Cerebellar cortex (tissue), 1 donor: ENCODE measurements at regions not wholly inside any gene's neighbourhood (a gene's known extent, or its start where the extent isn't known, plus 50 kb on each side); places are given as distances from the start of the nearest gene placed in this dataset.
A peak's percentile ranks its signal among the peaks of the same experiment; 100 is the strongest.
"Not testable (repeated sequence)": the region's sequence is repeated elsewhere in the genome, so short reads cannot be mapped to it uniquely, and the experiment has no call there.

Source experiments
- DNase-seq: peaks from one replicate; pipeline ENCODE4 v3.0.0-alpha.2; 2015; ENCODE audit warnings: low spot score

DNA sequence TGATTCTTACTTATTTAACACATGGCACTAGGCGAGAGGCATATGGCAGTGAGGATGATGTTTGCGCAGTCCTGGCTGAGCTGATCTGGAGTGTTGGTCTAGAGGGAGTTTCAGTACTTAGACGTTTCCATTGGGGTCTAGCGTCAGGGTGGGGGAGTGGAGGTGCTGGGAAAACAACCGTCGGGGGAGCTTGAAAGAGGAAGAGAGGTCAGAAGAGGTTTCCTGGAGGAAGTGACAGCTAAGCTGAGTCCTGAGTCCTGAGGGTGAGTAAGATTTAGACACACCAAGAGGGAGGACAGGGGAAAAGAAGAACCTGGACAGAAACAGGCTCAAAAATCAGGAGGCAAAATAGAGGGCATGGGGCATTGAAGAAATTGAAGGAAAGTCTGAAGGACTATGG is 81.4 kb downstream of the ALOX5AP start:
- no peak for DNase-seq

DNA sequence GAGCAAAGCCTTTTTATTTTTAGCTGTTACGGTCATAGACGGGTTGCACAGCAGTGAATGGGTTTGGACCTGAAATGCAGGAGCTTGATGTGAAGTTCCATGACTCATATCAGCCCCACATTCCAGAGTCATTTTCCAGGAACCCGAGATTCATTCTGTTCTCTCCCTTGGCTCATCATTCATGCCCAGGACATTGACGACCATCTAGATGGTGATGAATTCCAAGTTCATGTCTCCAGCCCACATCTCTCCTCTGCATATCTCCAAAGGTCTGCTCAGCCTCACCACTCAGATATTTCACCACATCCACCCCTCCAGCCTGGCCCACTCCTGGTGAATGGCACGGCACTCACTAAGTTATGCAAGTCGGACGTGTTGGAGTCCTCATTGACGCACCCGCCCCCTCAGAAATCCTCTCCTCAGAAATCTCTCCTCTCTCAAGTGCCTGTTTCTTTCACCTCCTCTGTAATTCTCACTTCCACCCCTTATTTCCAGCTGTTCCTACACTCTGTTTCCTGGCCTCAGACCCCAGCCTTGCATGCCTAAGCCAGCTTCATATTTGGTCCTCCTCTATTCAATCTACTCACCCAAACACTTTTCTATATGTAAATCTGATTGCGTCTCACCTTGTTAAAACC is 83.1 kb downstream of the ALOX5AP start:
- DNase-seq = no peak

DNA sequence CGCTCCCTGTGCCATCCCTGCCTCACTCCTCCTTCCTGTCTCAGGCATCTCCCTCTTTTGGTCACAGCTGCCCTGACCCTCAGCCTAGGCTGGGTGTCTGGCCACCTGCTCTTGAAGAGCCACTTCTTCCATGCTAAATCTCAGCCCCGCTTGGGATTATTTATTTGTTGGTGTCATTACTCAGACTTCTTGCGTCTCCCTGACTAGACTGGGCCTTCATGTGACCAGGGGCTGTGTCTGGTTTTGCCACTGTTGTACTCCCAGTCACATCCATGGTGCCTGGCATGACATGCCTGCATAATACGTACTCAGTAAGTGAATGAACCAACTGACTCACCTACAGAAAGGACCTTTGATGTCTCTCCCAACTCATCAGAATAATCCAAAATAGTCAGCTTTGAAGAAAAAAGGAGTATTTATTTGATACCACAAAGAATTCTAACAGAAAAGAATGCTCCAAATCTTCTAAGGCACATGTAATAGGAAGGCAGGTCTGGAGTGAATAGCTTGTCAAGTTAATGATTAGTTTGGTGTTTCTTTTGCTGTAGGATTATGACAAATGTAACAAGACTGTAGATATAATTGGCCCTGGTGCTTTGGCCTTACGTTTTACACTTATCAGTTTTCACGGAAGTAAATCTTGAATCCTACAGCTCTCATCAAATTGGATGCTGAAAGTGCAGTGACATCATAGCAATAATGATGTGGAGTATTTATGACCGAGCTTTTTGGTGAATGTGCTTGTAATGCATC is 84.0 kb downstream of the ALOX5AP start:
- DNase-seq = no peak

DNA sequence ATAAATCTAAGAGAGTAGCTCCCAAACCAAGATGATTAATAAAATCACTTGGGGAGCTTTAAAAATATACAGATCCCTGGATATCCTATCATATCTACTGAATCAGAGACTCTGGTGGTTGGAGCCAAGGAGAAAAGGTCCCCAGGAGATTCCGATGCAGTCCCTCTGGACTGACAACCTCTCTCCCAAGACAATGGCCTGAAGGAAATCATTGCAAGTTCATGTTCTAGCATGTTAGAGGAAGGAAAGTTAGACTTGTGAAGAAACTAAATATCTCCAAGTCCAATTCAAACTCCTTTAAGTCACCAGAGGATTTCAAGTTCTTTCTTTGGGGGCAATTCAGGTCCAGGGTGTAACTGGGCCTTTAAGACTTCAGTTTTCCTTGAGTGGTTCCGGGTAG is 84.7 kb upstream of the MEDAG start:
- no peak for DNase-seq

DNA sequence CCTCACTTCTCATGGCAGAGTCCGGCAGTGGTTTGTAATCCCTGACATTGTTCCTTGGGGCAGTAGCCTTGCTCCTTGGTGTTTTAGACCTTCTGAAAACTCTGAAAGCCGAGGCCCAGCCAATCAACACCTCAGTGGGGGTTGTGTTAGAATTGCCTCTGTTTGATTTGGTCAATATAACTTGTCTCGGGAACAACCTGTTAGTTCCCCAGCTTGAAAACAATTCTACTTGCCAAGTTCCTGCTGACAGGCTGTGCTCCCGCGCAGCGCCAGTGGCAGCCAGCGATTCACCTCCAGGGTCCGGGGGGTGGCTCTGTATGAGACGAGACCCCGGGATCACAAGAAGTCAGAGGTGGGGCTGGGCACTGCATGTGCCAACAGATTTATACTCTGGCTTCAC is 81.4 kb upstream of the MEDAG start:
- no peak for DNase-seq

DNA sequence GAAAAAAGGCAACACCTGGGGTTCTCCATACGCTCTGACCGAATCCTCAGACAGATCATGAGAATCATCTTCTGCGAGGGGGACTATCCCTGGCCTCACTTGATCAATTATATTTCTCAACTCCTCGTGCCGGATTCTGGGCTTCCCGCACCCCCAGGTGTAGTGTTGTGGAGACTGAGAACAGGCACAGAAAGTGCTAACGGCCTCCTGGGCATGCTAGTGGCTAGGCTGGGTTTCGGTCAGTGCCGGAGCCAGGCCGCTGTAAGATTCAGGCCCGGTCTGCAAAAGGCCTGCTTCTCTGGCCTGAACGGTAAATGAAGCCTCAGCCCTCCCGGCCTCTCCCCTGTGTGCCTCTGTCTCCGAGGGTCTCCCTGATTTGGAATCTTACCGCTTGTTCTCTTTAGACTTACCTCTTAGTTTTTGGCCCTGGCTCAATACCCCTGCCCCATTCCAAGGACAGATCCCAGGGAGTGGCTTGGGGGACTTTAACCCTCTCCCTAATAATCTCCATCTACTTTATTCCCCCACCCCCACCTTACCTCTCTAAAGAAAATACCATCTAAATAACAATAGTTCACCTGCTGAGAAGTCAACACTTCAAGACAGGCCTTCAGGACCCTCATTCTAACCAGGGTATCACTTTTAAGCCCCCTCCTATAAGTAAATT is 79.0 kb upstream of the MEDAG start:
- DNase-seq = no peak

DNA sequence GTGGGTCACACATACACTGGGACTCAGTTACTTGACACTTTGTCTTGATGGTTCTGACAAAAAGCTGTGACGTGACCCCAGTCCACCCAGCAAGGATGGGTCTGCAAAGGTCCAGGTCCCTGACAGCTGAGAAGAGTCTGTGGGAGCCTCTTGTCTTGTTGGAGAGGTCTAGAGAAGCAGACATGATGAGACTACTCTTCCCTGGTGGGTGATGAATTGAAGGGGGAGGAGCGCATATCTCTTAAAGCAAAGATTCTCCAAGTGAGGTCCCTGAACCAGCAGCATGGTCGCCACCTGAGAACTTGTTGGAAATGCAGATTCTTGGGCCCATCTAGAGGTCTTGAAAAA is 78.5 kb upstream of the MEDAG start:
- DNase-seq = no peak

DNA sequence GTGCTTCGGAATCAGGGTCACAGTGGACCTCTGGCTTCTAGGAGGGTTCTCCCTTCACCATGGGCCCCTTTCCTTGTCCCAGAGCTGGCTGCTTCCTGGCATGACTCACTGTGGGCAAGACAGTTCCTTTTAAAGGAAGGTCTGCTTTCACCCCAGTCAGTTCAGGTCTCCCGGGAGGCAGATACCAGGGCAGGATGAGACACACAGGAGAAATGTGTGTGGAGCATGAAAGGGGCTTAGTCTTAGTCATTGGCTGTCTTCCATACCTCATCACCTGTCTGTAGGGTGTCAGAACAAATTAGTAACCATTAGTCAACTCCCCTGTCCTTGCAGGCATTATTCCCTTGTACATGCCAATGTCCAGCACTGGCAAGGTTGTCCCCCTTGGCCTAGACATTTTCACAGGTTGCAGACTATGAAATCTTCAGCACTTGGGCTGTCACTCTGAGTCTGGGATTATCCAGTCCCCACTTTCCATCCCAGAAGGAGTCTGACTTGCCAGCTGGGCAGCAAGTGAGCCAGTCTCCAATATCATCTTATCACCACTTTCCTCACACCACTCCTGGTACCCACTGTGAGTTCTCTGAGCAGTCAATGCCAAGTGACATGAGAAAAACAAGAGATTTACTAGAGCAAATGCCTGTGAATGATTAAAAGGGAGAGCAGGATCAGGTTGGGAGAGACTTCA is 76.8 kb upstream of the MEDAG start:
- DNase-seq = no peak

DNA sequence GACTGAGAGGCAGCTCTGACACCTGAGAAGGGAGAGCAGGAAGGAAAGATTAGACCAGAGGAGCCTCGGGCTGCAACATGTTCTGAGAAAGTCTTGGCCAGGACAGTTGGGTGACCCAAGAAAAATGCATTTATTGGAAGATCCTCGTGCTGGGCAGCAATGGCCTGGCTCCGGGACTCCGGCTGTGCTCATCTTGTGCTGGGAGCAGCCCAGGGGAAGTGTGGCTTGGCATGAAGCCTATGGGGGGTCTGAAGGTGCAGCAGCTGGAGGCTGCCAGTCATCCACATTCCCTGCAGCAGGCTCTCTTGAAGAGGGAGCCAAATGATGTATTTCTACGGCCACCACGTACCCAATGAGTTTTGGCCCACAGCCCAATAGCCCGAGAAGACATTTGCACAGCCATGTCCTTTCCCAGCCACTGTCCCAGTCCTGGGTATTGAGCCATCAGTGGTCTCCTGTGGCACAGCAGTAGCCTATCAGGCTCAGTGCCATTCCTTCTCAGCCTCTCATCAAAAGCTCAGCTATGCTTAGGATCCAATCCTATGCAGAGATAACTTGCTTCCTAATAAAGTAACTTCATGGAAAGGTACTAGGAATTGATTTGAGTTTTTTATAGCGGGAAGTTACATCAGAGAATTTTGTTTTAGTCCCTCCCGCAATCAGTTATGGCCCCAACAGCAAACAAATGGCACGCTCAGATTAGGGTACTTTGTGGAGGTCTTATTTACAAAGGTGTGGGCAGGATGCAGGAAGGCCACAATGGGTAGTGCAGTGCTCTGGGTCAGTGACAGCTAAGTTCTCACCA is 76.0 kb upstream of the MEDAG start:
- DNase-seq = no peak

DNA sequence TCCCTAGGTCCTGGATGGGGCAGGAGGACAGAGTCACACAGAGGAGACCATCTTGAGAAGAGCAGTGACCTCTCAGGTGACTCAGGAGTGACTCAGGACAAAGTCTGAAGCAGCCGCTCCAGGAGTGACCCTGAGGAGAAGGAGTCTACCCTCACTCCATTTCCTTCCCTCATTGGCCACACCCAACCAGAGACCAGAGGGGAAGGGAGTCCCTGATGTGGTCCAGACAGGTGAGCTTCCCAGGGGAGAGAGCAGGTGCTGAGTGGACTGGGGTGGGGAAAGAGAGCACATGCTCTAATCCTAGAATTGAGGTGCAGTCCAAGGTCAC is 75.5 kb upstream of the MEDAG start:
- DNase-seq = no peak

DNA sequence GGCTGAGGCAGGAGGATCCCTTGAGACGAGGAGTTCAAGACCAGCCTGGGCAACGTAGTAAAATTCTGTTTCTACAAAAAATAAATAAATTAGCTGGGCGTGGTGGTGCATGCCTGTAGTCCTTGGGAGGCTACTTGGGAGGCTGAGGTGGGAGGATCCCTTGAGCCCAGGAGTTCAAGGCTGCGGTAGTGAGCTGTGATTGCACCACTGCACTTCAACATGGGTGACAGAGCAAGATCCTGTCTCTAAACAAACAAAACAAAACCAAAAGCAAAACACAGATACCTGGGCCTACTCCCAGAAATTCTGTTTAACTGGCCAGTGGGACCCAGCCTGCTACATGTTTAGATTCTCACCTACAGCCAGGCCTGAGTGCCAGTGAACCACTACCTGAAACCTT is 74.6 kb upstream of the MEDAG start:
- no peak for DNase-seq

DNA sequence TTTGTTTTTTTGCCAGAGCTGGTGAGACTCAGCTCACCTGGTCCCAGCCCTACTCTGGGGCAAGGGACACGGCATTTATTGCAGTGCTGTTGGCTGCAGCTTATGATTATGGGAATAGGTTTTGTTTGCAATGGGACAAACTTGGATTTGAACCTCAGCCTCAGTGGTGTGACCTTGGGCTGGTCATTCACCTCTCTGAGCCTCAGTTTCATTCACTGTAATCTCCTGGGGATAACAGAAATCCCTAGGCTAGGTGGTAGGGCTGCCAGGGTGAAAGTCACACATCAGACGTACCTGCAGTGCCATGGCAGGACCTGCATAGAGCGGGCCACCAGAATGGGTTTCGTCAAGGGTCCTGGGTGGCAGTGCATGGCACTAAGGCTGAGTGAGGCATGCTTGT is 73.7 kb upstream of the MEDAG start:
- no peak for DNase-seq

DNA sequence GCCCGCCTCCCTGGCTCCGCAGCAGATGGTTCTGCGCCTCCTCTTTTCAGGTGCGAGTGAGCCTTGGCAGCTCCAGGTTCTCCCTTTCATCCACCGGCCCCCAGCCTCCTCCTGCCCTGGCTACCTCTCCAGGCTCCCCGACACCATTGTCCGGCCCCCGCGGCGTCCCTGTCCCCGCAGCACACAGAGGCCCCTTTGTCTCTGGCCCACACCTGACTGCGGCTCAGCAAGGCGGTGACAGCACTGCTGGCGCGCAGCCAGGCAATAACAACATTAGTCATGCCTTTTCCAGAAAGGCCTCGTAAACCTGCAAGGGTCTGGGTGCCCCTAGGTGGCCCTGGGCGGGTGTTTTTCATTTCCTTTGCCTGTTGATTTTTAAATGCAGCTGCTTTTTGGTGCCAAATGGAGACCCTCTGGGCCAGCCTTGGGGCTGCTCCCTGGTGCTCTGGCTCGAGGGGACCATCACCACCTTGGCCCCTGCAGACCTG is 73.2 kb upstream of the MEDAG start:
- DNase-seq = peak; percentile 31

DNA sequence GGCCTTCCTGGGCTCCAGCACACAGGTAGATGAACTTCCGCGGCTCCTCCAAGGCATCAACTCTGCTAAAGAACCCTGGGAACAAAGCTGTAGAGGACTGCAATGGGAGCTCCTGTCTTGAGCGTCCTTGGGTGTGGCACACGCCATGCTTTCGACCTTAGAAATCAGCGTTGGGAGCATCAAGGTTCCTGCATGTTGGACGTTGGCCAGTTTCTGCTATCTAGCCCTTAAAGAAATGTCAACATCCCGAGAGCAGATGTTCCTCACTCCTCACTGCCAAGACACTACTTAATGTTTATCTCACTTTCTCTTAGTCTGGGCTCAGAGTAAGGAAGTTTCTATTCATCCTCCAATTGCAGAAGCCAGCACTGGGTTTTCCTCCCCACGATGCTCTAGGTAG is 70.6 kb upstream of the MEDAG start:
- no peak for DNase-seq

DNA sequence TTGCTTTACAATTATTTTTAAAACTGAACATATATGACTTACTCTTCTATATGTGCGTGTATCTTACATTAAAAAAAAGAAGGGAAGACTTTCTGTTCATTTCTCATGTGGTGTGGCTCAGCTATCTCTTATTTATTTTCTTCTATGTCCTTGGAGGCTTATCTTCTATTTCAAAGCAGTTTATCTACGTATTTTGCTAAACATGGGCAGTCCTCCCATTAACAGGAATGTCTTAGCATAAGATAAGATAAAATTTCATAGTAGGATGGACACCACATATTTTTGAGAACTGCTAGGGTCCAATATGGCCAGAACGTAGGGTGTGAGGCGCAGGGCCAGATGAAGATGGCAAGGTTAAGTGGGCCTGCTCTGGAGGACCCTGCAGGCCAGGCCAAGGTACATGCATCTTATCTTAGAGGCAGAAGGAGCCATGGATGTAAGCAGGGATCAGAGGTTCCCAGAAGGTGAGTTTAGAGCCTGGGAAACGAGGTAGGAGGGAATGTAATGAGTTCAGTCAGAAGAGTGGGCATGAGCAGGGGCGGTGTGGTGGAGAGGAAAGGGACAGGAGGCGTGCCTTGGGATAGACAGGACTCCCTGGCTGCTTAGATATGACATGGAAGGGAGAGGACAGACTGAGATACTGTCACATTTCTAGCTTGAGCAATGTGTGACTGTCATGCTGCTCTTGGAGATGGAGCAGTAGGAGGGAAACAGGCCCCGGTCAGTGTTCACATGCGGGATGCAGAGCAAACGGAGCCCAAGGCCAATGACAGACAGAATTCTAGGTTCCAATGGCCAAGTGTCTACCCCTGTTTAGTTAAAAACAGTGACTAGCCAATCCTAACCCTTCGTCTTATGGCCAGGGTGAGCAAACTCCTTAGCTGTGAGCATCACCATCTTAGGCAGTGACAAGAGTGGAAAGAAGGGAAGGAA is 68.6 kb upstream of the MEDAG start:
- no peak for DNase-seq

DNA sequence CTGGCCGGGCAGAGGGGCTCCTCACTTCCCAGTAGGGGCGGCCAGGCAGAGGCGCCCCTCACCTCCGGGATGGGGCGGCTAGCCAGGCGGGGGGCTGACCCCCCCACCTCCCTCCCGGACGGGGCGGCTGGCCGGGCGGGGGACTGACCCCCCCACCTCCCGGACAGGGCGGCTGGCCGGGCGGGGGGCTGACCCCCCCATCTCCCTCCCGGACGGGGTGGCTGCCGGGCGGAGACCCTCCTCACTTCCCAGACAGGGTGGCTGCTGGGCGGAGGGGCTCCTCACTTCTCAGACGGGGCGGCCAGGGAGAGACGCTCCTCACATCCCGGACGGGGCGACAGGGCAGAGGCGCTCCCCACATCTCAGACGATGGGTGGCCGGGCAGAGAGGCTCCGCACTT is 66.4 kb upstream of the MEDAG start:
- not testable (repeated sequence) for DNase-seq

DNA sequence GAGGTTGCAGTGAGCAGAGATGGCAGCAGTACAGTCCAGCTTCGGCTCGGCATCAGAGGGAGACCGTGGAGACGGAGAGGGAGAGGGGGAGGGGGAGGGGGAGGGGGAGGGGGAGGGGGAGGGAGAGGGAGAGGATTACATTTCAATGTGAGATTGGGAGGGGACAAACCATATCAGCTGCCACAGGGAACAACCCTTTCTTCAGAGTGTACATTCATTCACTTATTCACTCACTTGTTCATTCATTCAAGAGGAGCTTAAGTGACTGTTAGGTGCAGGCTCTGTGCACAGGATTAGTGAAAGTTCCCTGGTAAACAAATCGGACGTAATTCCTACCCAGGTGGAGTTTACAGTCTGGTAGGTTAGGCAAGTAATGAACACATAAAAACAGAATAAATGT is 65.6 kb upstream of the MEDAG start:
- no peak for DNase-seq

DNA sequence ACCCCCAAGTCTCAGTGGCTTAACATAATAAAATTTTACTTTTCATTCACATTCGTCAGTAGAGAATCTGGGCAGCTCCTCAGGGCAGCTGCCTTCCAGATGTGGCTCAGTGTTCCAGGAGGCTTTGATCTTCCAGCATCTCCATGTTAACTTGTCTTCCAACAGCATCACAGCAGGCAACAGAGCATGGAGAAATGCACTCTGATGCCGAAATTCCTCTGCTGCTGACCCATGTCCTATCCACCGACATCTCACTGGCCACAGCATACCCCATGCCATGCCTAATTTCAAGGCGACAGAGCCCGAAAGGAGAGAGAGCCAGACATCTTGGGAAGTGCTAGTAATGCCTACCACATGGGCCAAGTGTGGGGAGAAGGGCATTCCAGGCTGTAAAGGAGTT is 64.9 kb upstream of the MEDAG start:
- DNase-seq = no peak

DNA sequence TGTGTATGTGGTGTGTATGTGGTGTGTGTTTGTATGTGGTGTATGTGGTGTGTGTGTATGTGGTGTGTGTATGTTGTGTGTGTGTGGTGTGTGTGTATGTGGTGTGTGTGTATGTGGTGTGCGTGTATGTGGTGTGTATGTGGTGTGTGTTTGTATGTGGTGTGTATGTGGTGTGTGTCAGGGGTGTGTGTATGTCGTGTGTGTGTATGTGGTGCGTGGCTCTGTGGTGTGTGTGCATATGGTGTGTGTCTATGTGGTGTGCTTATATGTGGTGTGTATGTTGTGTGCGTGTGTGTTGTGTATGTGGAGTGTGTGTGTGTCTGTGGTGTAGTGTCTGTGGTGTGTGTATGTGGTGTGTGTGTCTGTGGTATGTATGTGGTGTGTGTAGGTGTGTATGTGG is 62.5 kb upstream of the MEDAG start:
- no peak for DNase-seq

DNA sequence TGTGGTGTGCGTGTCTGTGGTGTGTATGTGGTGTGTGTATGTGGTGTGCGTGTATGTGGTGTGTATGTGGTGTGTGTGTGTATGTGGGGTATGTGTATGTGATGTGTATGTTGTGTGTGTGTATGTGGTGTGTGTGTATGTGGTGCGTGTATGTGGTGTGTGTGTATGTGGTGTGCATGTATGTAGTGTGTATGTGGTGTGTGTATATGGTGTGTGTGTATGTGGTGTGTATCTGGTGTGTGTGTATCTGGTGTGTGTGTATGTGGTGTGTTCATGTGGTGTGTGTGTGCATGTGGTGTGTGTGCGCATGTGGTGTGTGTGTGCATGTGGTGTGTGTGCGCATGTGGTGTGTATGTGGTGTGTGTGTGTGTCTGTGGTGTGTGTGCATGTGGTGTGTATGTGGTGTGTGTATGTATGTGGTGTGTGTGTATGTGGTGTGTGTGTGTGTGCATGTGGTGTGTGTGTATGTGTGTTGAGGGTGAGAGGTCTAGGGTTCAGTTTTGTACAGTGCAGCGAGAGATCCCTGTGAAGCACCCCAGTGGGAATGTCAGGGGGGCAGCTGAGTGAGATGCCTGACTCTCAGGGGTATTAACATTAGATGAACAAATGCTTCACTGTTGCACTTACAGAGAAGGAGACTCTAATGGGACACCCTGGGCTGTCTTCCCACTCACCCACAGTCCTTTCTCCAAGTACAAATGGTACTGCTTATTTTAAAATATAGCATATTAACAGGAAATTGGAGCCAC is 61.3 kb upstream of the MEDAG start:
- no peak for DNase-seq
